DMS153 (cell line): ENCODE measurements at regions not wholly inside any gene's neighbourhood (a gene's known extent, or its start where the extent isn't known, plus 50 kb on each side); places are given as distances from the start of the nearest gene placed in this dataset.
"Not testable (repeated sequence)": the region's sequence is repeated elsewhere in the genome, so short reads cannot be mapped to it uniquely, and the experiment has no call there.

Source experiments
- DNase-seq: peaks from one replicate; lab custom pipeline; 2025; lab: John Stamatoyannopoulos, UW

GRCh38 chr10:118915161-118915560 lies 114.4 kb upstream of the NANOS1 start:
- no peak for DNase-seq

- no peak for DNase-seq
Observed at GRCh38 chr10:118916777-118917176, 112.7 kb upstream of the NANOS1 start.

GRCh38 chr10:118917701-118918100 lies 111.8 kb upstream of the NANOS1 start:
- DNase-seq, result no peak

- DNase-seq, result no peak
Observed at GRCh38 chr10:118918116-118918515, 111.4 kb upstream of the NANOS1 start.

GRCh38 chr10:118918587-118918986 lies 110.9 kb upstream of the NANOS1 start:
- DNase-seq, result no peak

GRCh38 chr10:118920206-118920605 lies 109.3 kb upstream of the NANOS1 start:
- DNase-seq, result no peak

- no peak for DNase-seq
Observed at GRCh38 chr10:118922226-118922625, 107.3 kb upstream of the NANOS1 start.

GRCh38 chr10:118922972-118923371 lies 106.5 kb upstream of the NANOS1 start:
- no peak for DNase-seq

- DNase-seq, result no peak
Observed at GRCh38 chr10:118924493-118924892, 105.0 kb upstream of the NANOS1 start.

- DNase-seq, result no peak
Observed at GRCh38 chr10:118925404-118926071, 104.0 kb upstream of the NANOS1 start.

GRCh38 chr10:118926072-118926417 lies 103.5 kb upstream of the NANOS1 start:
- DNase-seq, result no peak

GRCh38 chr10:118926441-118926840 lies 103.1 kb upstream of the NANOS1 start:
- DNase-seq, result no peak

GRCh38 chr10:118926903-118927302 lies 102.6 kb upstream of the NANOS1 start:
- no peak for DNase-seq

- DNase-seq, result no peak
Observed at GRCh38 chr10:118927321-118927720, 102.2 kb upstream of the NANOS1 start.

- no peak for DNase-seq
Observed at GRCh38 chr10:118930614-118931013, 98.9 kb upstream of the NANOS1 start.

GRCh38 chr10:118931436-118931835 lies 98.1 kb upstream of the NANOS1 start:
- no peak for DNase-seq

- not testable (repeated sequence) for DNase-seq
Observed at GRCh38 chr10:118932154-118932553, 97.4 kb upstream of the NANOS1 start.

GRCh38 chr10:118937226-118937625 lies 92.3 kb upstream of the NANOS1 start:
- DNase-seq, result no peak

GRCh38 chr10:118939211-118940007 lies 90.1 kb upstream of the NANOS1 start:
- DNase-seq, result no peak

GRCh38 chr10:118940386-118940785 lies 89.1 kb upstream of the NANOS1 start:
- no peak for DNase-seq

- no peak for DNase-seq
Observed at GRCh38 chr10:118943253-118943652, 86.3 kb upstream of the NANOS1 start.

- DNase-seq, result no peak
Observed at GRCh38 chr10:118944959-118945633, 84.4 kb upstream of the NANOS1 start.

GRCh38 chr10:118948786-118949185 lies 80.7 kb upstream of the NANOS1 start:
- DNase-seq, result no peak
